GF-D8 (cell line): ENCODE measurements at regions not wholly inside any gene's neighbourhood (a gene's known extent, or its start where the extent isn't known, plus 50 kb on each side); places are given as distances from the start of the nearest gene placed in this dataset.

Experiments
- DNase-seq: peaks from one replicate; lab custom pipeline; 2025; lab: John Stamatoyannopoulos, UW

DNA sequence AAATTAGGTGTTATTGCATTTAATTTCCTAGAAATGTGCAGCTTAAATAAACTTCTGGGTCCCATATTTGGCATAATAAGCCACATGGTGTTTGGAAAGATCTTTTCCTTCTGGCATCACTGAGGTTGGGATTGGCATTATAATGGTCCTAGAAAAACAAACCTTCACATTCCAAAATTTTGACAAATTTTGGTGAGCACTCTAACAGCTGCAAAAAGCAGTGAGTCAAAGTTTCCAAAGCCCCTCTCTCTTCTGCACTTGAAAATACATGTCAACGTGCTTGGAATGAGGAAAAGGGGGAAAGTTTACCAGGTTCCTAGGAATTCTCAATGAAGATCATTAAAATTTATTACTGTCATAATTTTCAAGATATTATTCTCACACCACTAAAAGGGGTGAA lies 77.8 kb upstream of the STK17B start:
- no peak for DNase-seq

DNA sequence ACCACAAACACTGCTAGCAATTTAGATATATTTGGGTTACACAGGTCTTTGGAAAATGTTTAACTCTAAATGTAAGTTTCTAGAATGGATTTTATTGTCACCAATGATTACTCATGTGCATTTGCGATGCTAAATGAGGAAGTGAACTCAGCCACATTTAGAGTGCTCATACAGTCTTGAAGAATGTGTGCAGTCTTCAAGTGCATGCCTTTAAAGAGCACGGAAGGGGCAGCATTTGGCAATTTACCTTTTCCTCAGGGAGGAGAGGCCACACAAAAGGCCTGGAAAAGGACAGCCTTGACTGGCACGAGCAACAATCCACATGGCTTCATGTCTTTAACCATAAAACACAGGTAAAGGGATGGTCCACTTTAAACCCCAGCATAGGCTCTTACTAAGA lies 78.5 kb upstream of the STK17B start:
- peak; percentile 60 for DNase-seq

- no peak for DNase-seq
Observed at GRCh38 chr2:196251132-196251531, 79.8 kb upstream of the STK17B start.

DNA sequence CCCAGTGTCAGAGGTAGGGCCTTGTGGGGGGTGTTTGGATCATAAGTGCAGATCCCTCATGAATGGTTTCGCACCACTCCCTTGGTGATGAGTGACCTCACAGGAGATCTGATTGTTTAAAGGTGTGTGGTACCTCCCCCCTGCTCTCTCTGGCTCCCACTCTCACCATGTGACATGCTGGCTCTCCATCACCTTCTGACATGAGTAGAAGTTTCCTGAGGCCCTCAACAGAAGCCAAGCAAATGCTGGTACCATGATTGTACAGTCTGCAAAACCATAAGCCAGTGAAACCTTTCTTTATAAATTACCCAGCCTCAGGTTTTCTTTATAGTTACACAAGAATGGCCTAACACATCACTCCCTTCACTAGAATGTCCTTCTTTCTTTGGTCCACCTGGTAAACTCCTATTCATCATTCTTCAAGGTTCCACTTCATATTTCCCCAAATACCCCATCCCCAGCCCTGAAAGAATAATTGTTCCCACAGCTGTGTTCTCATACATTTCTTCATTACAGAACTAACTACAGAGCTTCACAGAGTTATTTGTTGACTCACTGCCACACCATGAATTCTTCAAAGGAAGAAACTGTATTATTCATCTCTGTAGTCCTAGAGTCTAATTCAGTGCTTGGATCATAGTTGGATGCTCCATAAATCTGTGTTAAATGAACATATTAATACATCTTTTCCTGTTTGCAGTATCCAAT lies 81.2 kb upstream of the STK17B start:
- DNase-seq = no peak

DNA sequence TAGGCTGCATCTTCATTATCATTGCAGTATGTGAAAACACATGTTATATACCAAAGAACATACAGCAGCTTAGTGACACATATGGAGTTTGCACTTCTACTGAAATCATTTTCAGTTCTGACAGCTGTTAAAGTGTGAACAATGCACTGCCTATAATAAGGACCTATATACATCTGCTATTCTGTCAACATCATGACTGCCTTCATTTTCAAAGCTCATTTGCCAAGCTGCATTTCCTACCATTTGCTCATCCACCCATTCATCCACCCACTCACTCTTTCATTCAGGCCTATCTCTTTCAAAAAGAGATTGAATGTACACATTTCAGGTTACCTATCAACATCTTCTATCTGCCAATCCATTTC lies 81.7 kb upstream of the STK17B start:
- no peak for DNase-seq

DNA sequence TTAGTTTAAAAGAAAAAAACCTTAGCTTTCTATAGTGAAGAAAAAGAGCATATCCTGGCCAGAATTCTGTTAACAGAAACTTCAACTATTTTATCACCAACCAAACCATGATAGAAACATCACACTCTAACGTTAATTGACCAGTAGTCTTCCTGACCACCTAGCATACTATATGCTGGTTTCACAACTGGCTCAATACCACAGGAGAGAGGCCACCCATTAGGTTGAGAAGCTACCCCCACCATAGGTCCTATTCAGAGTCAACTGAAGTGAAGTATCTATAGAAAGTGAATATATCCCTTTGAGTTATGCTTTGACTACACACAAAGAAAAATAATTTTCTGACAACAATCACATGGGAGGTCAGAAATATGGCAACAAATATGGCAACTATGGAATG lies 85.2 kb upstream of the STK17B start:
- no peak for DNase-seq

DNA sequence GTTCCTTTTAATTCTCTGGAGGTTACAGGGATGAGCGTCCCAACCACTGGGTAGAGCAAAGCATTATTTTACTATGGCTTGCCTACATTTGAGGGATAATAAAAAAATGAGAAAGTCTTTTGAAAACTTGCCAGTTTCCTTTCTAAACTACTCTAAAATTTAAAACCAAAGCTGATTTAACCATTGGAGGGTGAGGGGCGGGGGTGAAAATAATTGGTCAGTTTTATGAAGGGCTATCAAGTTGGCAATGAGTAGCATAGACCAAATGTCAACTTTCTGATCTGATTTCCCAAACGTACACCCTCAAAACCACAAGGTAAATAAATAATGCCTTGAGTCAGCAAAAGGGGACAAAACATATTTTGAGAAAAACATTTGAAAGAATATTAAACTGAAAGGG lies 85.7 kb upstream of the STK17B start:
- DNase-seq = no peak

- no peak for DNase-seq
Observed at GRCh38 chr2:196258407-196258806, 87.0 kb upstream of the STK17B start.

DNA sequence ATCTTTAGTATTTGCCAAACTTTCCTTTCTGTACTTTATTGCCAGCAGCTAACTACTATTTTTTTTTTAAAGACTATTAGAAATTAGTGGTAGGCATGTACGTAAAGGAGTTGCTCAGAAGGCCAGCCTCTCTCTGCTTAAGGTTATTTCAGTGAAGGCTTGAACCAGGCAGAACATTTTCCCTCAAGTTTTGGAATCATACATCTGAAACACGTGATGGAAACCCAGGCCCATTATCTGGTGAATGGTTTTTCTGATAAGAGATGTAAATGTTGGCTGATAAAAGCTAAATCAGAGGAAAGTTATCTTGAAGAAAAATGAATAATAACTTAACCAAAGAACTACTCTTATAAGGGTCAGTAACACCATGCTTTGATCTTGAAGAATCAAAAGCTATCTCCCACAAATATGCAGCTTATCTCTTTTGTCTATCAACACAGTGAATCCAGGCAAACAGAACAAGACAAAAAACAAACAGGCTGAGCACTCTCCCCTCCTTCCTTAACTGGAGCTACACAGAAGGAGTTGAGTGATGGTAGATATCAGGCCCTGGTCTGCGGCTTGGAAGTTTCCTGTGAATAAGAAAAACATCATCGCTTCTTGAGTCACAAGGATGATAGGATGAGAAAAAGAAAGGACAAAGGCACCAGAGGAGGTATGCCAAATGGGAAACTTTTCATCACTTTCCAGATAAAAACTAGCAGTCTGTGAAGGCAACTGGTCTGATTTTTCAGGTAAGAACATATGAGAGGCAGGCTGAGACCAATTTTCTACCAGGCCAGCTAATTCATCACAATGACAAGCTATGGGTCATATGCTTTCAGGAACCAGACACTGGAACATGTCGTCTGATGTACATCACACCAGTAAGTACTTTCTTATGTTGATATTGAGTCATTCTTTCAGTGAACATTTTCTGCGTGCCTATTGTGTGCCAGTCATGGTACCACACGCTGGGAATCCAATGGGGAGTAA lies 88.4 kb upstream of the STK17B start:
- DNase-seq = no peak

DNA sequence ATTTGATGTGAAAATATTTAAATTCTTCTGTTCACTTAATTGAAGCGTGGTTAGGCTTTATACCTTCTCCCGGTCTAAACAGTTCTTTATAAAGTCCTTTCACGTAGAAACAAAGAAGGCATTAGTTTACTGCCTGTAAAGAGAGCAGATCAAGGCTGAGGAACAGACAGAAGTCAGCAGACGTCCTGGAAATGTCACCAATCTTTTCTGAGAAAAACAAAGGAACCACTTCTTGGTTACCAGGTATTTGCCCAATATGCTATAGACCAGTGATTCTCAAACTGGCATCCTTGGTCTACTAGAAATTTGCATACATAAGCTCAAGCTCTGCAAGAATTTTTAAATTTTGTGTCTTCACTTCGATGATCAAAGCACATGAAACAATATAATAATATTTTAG lies 89.2 kb upstream of the STK17B start:
- no peak for DNase-seq

GRCh38 chr2:196262606-196263005 lies 91.2 kb upstream of the STK17B start:
- no peak for DNase-seq

GRCh38 chr2:196263181-196263747 lies 91.9 kb upstream of the STK17B start:
- peak; percentile 75 for DNase-seq

DNA sequence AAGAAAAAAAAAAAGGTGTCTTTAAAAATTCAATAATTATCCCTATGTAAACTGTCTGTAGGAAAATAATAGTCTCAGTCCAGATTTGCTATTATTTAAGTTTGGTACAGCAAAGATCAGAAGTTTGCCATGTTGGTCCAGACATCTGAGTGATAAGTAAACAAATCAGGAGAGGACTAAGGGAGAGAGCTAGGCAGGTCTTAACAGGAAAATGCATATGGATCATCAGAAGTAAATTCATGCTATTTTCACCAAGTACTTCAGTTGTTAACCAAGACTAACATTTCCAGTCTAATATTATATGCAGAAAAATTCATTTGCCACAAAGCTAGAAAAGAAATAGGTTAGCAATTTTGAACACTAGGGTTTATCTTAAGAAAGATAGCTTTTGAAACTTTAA lies 95.0 kb upstream of the STK17B start:
- no peak for DNase-seq

GRCh38 chr2:196266855-196267254 lies 95.5 kb upstream of the STK17B start:
- DNase-seq = no peak

DNA sequence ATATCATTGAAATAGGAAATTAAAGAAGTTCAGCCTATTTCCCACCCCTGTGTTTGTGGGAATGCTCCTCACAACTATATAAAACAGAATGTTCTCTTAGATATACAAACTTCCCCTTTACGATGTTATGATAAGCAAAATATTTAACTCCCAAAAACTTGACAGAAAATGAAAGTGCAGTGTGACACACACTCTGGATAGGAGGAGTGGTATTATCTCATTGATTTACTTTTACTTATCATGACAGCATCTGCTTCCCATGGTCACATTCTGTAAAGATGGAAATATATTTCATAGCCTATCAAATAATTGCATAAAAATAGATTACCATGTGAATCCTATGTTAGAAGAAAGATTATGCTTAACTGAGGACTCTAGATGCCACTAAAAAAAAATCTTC lies 96.6 kb upstream of the STK17B start:
- DNase-seq = no peak

DNA sequence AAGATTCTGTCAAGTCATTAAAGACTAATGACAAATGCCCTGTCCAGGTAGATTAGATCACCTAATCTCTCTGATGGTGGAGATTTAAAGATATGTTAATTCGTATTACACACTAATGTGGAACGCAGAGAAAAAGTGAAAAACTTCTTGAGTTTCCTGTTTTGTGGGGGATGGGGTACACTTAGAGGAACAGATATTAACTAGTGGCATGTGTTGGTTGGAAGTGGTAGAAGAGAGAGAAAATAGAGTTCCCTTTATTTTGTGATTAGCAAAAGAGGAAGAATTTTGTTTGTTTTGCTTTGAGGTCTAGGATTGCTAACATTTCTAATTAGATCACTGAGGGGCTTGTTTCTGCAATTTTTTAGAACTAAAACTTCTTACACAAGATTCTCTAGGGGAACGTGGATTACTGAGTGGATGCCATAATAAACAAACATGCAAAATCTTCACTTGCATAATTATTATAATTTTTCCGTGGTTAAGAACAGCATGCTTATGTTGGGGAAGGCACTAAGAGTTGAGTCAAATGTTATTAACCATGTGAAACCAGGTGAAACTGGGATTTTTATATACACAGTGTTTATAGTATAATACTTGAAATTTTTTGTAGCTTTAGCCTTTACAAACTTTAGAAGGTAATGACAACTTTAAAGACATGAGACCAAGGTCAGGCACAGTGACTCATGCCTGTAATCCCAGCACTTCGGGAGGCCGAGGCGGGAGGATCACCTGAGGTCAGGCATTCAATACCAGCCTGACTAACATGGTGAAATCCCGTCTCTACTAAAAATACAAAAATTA lies 97.4 kb upstream of the STK17B start:
- DNase-seq = peak; percentile 47

GRCh38 chr2:196271795-196272194 lies 100.4 kb upstream of the STK17B start:
- DNase-seq = no peak

DNA sequence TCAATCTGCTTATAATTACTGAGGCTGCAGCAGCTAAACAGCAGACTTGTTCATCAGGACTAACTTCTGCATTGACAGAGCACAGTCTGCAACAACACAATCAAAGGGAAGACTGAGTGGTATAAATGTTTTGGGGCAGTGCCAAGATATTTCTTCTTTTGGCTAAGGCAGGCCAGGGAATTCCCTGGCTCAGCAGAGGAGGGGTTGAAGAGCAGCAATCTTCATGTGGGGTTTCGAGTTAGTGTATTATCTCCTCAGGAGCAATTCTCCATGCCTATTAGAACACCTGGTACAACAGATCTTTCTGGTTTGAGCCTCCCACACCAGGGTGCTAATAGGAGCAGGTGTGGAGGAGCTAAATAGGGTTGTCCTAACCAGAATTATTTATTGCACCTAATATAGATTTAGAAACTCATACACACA lies 103.0 kb upstream of the STK17B start:
- no peak for DNase-seq

- DNase-seq = peak; percentile 91
Observed at GRCh38 chr2:196275646-196276352, 104.4 kb upstream of the STK17B start.

DNA sequence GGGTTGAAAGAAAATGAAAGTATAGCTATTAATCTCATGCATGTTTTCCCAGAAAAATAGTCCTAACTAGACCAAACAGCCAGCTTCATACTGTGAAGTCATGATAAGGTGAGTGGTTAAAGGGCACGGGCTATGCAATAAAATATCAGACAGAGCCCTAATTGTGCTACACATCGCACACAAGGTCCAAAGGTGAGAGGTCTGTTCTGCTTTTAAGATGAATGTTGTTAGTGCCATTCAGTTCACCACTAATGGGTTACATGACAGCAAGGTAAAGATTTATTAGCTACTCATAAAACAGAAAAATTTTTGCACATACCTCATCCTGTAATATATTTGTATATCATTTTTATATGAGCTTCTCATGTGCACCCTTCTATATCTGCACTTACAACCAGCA lies 105.0 kb upstream of the STK17B start:
- DNase-seq = no peak

DNA sequence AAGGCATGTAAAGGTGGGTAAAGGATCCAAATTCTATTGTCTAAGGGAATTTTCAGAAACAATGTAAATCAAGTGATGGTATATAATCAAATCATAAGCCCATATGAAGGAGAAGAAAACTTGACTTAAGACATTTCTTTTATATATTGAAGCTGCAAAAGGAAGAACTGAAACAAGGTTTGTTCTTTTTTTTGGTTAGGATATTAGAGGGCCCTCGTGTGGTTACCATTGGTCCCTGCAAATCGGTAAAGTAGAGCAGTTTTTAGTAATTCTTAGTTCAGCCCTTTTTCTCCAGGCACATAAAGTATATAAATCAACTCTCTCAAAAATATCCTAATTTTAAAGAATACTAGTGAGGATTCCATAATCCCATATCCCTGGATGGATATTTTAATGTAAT lies 105.6 kb upstream of the STK17B start:
- DNase-seq = peak; percentile 27

DNA sequence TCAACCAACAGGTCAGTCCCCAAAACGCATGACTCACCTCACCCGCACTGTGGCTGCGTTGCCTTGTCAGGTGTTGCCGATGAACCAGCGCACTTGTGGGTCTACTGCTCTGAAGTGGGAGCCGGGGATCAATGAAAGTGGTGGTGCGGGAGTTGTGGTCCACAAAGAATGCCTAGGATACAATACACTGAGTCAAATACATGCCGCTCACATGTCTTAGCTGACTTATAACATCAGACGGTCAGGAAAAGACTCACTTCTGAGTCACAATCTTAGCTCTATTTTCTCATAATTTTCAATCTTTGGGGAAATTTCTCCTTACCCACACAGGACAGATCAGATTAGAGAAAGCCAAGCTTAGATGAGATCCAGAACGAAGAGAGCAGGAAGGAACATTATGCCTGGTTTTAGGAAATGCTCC lies 107.1 kb upstream of the STK17B start:
- no peak for DNase-seq
